AG04449 (cell line): ENCODE measurements at regions not wholly inside any gene's neighbourhood (a gene's known extent, or its start where the extent isn't known, plus 50 kb on each side); places are given as distances from the start of the nearest gene placed in this dataset.

Source experiments
- CTCF ChIA-PET: fragments of 350-600 bp; formaldehyde crosslinking; extraction: SDS; loops from one replicate; lab custom pipeline; 2021; ENCODE audit warnings: antibody characterized with exemption; lab: Yijun Ruan, JAX
- POLR2A ChIA-PET: fragments of 400-600, 350-600 bp; formaldehyde crosslinking; extraction: SDS; loops from one replicate; lab custom pipeline; 2020; ENCODE audit warnings: antibody characterized with exemption, inconsistent platforms; lab: Yijun Ruan, JAX
- DNase-seq: peaks from one replicate; pipeline ENCODE4 v3.0.0-alpha.2; 2010; ENCODE audit warnings: low read depth, low spot score
- H3K4me3 ChIP-seq: 2 replicates; pipeline ENCODE4 v1.5.1; 2011; ENCODE audit warnings: low read depth, mild to moderate bottlenecking, control low read depth, low read length
- CTCF ChIP-seq: IDR thresholded peaks from one replicate; pipeline ENCODE4 v1.5.1; 2011; ENCODE audit warnings: mild to moderate bottlenecking, moderate library complexity, low read length, control low read depth, inconsistent platforms; ENCODE audit not compliant: insufficient read depth; ENCODE audit errors: missing control alignments

GRCh38 chr2:199624958-199625357 lies 167.2 kb upstream of the SATB2 start:
- POLR2A ChIA-PET: no interaction called here
- CTCF ChIA-PET: no interaction called here
- H3K4me3 ChIP-seq: no peak overlapping the region
- no peak for TF ChIP-seq CTCF
- no peak for DNase-seq

- TF ChIP-seq CTCF: no peak
- CTCF ChIA-PET: no interaction called here
- DNase-seq: no peak
- POLR2A ChIA-PET: no interaction called here
- H3K4me3 ChIP-seq: no peak overlapping the region
Observed at GRCh38 chr2:199612509-199613130, 154.9 kb upstream of the SATB2 start.

- DNase-seq: no peak
- no peak overlapping the region for H3K4me3 ChIP-seq
- POLR2A ChIA-PET: no interaction called here
- CTCF ChIA-PET: no interaction called here
- TF ChIP-seq CTCF: no peak
Observed at GRCh38 chr2:199607914-199608313, 150.2 kb upstream of the SATB2 start.

- POLR2A ChIA-PET: no interaction called here
- no peak overlapping the region for H3K4me3 ChIP-seq
- no peak for DNase-seq
- TF ChIP-seq CTCF: no peak
- CTCF ChIA-PET: interaction anchor here (1.0 to 2.5 kb wide), 2 partner anchors 10 to 1294 kb away, joined by 3 to 10 read pairs; no protein-coding TSS in a partner anchor
Observed at GRCh38 chr2:199606193-199606780, 148.5 kb upstream of the SATB2 start.

GRCh38 chr2:199603721-199604291 lies 146.1 kb upstream of the SATB2 start:
- DNase-seq: no peak
- ChIA-PET CTCF (interaction anchor here (0.7 kb wide), 1 partner anchor 1291 kb away, joined by 3 read pairs; no protein-coding TSS in a partner anchor), POLR2A (no interaction called here)
- TF ChIP-seq CTCF: no peak
- H3K4me3 ChIP-seq: peak overlapping the region; percentile 23
